Stimulated activated CD8-positive, alpha-beta memory T cell treated with anti-CD3 and anti-CD28 coated beads, Interleukin-4, amount 100 ng/mL, for 4 hours (primary cell): ENCODE measurements at regions not wholly inside any gene's neighbourhood (a gene's known extent, or its start where the extent isn't known, plus 50 kb on each side); places are given as distances from the start of the nearest gene placed in this dataset.
"Not testable (repeated sequence)": the region's sequence is repeated elsewhere in the genome, so short reads cannot be mapped to it uniquely, and the experiment has no call there.

Experiments
- DNase-seq, 2 donors: peaks; one replicate each; pipeline ENCODE4 v3.0.0-alpha.2; 2020; ENCODE audit warnings: low read depth in 2 of 2, low spot score in 1 of 2

GRCh38 chr13:39931505-39931904, 276.0 kb downstream of the COG6 start:
- DNase-seq: no peak

GRCh38 chr13:39932514-39932913, 277.1 kb downstream of the COG6 start:
- not testable (repeated sequence) for DNase-seq

- DNase-seq: no peak
These were observed 279.7 kb downstream of the COG6 start for GRCh38 chr13:39935155-39935554.

GRCh38 chr13:39938596-39938995, 283.1 kb downstream of the COG6 start:
- no peak for DNase-seq

- no peak for DNase-seq
These were observed 285.8 kb downstream of the COG6 start for GRCh38 chr13:39941236-39941635.

GRCh38 chr13:39941911-39942551, 286.6 kb downstream of the COG6 start:
- no peak for DNase-seq

GRCh38 chr13:39942552-39943273, 287.3 kb downstream of the COG6 start:
- peak; percentile 36 to 40 for DNase-seq

- DNase-seq: no peak
These were observed 288.2 kb downstream of the COG6 start for GRCh38 chr13:39943711-39944110.

GRCh38 chr13:39945226-39945625, 289.8 kb downstream of the COG6 start:
- DNase-seq: no peak

GRCh38 chr13:39946769-39947168, 291.3 kb downstream of the COG6 start:
- DNase-seq: no peak

GRCh38 chr13:39951301-39951700, 295.8 kb downstream of the COG6 start:
- no peak for DNase-seq

- no peak for DNase-seq
These were observed 297.1 kb downstream of the COG6 start for GRCh38 chr13:39952249-39953233.

- DNase-seq: no peak
These were observed 299.0 kb downstream of the COG6 start for GRCh38 chr13:39954476-39954875.

GRCh38 chr13:39955560-39955959, 300.1 kb downstream of the COG6 start:
- no peak for DNase-seq

GRCh38 chr13:39956036-39956435, 300.6 kb downstream of the COG6 start:
- no peak for DNase-seq

GRCh38 chr13:39957868-39958677, 302.6 kb downstream of the COG6 start:
- no peak for DNase-seq

GRCh38 chr13:39959497-39960144, 304.2 kb downstream of the COG6 start:
- DNase-seq: no peak

- DNase-seq: no peak
These were observed 304.7 kb downstream of the COG6 start for GRCh38 chr13:39960191-39960590.

GRCh38 chr13:39961036-39961435, 305.6 kb downstream of the COG6 start:
- no peak for DNase-seq

GRCh38 chr13:39963612-39964011, 308.1 kb downstream of the COG6 start:
- no peak for DNase-seq
